ENCODE measurements at regions not wholly inside any gene's neighbourhood (a gene's known extent, or its start where the extent isn't known, plus 50 kb on each side); places are given as distances from the start of the nearest gene placed in this dataset.
"Not testable (repeated sequence)": the region's sequence is repeated elsewhere in the genome, so short reads cannot be mapped to it uniquely, and the experiment has no call there.

GRCh38 chr1:185541871-185542301, 192.3 kb upstream of the HMCN1 start:
- TF ChIP-seq CTCF (IDR thresholded peaks at IDR 0.05; ENCODE audit: insufficient read depth, low read depth, low read length, missing control alignments) = no peak
- no peak for DNase-seq (ENCODE audit: low read depth)
- no peak overlapping the region for H3K4me3 ChIP-seq (ENCODE audit: low read depth, low read length)

DNA sequence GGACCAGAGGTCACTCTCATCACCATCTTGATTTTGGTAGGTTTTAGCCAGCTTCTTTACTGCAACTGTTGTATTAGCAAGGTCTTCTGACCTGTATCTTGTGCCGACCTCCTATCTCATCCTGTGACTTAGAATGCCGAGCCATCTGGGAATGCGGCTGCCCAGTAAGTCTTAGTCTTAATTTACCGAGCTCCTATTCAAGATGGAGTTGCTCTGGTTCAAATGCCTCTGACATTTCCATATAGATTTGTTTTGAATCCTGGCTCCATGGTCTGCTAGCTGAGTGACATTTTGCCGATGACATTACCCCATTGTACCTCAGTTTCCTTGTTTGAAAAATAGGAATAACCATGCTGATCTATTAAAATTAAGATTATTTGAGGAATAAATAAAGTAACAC, 193.9 kb upstream of the HMCN1 start:
- H3K4me3 ChIP-seq (ENCODE audit: low read depth, low read length) = no peak overlapping the region
- no peak for DNase-seq (ENCODE audit: low read depth)
- TF ChIP-seq CTCF (IDR thresholded peaks at IDR 0.05; ENCODE audit: insufficient read depth, low read depth, low read length, missing control alignments) = no peak

- no peak for TF ChIP-seq CTCF (IDR thresholded peaks at IDR 0.05; ENCODE audit: insufficient read depth, low read depth, low read length, missing control alignments)
- no peak for DNase-seq (ENCODE audit: low read depth)
- no peak overlapping the region for H3K4me3 ChIP-seq (ENCODE audit: low read depth, low read length)
Observed at GRCh38 chr1:185539277-185539943, 194.8 kb upstream of the HMCN1 start.

DNA sequence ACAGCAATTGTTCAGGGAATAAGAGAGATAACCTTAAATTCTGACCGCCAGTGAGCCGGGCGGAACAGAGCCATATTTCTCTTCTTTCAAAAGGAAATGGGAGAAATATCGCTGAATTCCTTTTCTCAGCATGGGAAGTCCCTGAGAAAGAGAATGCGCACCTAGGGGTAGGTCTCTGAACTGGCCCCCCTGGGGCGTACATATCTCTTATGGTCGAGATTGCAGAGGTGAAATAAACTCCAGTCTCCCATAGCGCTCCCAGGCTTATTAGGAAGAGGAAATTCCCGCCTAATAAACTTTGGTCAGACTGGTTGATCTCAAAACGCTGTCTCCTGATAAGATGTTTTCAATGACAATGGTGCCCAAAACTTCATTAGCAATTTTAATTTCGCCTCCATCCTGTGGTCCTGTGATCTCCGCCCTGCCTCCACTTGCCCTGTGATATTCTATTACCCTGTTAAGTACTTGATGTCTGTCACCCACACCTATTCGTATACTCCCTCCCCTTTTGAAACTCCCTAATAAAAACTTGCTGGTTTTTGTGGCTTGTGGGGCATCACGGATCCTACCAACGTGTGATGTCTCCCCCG, 195.8 kb upstream of the HMCN1 start:
- not testable (repeated sequence) for H3K4me3 ChIP-seq (ENCODE audit: low read depth, low read length); DNase-seq (ENCODE audit: low read depth)

- H3K4me3 ChIP-seq (ENCODE audit: low read depth, low read length) = no peak overlapping the region
- DNase-seq (ENCODE audit: low read depth) = no peak
- TF ChIP-seq CTCF (IDR thresholded peaks at IDR 0.05; ENCODE audit: insufficient read depth, low read depth, low read length, missing control alignments) = no peak
Observed at GRCh38 chr1:185537596-185537995, 196.6 kb upstream of the HMCN1 start.

- no peak overlapping the region for H3K4me3 ChIP-seq (ENCODE audit: low read depth, low read length)
- TF ChIP-seq CTCF (IDR thresholded peaks at IDR 0.05; ENCODE audit: insufficient read depth, low read depth, low read length, missing control alignments) = no peak
- no peak for DNase-seq (ENCODE audit: low read depth)
Observed at GRCh38 chr1:185536165-185536920, 197.8 kb upstream of the HMCN1 start.

GRCh38 chr1:185535621-185536020, 198.6 kb upstream of the HMCN1 start:
- DNase-seq (ENCODE audit: low read depth) = no peak
- no peak for TF ChIP-seq CTCF (IDR thresholded peaks at IDR 0.05; ENCODE audit: insufficient read depth, low read depth, low read length, missing control alignments)
- H3K4me3 ChIP-seq (ENCODE audit: low read depth, low read length) = no peak overlapping the region

Data from GM12865 (cell line).